ENCODE measurements at regions not wholly inside any gene's neighbourhood (a gene's known extent, or its start where the extent isn't known, plus 50 kb on each side); places are given as distances from the start of the nearest gene placed in this dataset.

DNA sequence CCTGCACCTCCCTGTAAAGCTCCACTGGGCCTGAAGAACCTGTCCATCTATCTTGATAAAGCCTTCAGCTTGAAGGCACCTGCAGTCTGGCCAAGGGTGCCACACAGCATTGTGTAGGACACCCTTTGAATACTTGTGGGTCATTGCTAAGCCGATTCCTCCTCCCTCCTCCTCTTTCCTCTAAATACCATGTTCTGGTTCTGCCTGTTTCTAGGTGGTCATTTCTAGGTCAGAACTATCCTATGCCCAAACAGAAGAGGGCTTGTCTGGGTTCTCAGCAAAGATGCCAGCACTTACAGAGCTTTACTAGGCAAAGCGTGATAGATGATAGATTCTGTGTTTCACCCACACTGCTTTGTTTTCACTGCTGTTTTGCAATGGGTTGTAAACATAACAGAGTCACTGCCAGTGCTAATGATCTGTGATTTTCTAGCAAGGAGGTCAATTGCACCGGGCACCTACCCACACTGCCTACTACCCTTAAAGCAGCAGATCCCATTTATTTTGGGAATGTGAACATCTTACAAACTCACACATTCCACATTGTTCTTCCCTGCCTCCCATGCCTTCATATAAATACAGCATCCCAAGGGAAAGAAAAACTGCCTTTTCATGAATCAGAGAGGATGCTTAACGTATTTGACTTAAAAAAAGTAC lies 279.1 kb upstream of the PITRM1 start:
- no peak for DNase-seq

DNA sequence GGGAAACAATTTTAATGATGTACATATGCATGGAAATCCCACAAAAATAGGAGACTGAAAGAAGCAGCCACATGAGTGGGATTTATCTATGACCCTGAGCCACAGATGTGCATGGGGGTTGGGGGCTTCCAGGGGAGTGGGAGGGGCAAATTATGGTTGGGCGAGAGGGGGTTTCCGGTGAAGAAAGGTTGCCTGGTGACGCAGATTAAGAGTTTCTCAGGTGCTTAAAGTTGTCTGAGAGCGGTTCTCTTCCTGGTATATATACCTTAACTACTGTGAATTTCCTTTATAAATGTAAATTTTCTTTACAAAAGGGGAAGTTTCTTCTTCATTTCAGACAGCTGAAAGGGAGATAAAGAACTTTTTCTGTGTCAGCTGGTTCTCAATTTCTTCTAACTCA lies 273.6 kb upstream of the PITRM1 start:
- no peak for DNase-seq

DNA sequence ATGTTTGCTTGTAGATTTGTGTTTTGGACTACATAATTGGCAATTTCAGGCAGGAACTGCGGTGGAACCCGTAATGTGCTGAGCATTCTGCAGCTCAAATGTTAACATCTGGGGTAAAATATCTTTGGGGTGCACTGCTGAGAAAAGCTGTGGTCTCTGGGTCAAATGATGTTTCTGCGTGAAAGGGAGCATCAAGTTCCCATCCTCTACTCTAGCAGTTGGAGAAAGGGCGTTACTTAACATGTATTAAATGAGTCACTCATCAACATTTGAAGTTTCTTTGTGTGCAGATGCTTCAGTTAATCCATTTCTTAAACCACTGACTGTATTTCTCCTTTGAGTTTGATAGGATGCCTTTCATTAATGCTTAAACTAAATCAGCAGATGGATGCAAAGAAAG lies 273.1 kb upstream of the PITRM1 start:
- DNase-seq, result no peak

DNA sequence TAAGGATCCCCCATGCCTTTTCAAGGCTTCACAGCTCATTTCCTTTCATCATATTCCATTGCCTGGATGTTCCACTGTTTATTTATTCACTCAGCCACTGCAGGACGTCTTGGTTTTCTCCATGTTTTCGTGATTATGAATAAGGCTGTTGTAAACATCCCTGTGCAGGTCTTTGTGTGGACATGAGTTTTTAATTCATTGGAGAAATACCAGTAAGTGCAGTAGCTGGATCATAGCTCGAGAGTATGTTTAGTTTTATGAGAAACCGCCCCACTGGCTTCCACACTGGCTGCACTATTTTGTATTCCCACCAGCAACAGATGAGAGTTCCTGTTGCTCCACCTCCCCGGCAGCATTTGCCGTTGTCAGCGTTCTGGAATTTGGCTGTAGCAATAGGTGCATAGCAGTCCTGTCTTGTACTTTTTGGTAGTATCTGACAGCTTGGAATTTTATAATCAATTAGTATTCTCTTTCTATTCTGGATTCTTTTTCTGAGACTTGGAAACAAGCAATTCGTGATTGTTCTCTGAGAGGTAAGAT lies 269.9 kb upstream of the PITRM1 start:
- no peak for DNase-seq

DNA sequence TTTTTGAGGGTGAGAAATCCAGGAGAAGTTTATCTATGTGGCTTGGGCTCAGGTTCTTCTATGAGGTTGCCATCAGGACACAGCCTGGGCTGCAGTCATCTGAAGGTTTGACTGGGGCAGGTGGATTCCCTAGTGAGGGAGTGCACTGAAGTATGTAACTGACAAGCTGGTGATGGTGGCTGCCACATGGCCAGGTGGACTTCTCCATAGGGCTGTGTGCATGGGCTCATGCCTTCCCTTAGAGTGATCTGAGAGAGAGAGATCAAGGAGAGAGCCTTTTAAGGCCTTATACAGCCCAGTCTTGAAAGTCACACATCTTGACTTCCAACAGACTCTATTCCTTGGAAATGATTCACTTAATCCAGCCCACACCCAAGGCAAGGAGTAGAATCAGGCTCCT lies 266.6 kb upstream of the PITRM1 start:
- no peak for DNase-seq

DNA sequence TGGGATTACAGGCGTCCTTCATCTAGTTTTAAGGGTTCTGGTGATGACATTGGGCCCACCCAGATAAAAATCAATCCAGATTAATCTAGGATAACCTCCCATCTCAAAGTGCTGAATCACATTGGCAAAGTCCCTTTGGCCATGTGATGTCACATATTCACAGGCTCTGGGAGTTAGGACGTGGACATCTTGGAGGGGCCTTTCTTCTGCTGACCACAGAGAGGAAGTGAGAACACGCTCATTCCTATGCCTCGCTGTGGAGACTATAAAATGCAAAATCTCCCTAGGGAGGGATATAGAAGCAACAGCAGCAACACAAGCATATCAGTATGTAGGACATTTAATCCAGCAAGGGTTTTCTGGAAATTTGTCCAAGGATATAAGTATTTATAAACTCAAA lies 266.0 kb upstream of the PITRM1 start:
- DNase-seq, result no peak

DNA sequence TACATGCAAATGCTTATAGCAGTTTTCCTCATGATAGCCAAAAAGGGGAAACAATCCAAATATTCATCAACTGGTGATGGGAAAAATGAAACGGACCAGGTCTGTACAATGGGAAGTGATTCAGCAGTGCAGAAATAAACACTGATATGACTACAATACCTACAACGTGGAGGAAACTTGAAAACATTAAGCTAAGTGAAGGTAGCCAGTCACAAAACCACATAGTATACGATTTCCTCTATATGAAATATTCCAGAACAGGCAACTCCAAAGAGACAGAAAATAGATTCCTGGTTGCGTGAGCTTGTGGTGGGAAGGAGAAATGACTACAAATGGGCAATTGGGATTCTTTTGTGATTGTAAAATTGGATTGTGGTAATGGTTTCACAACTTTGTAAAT lies 263.1 kb upstream of the PITRM1 start:
- no peak for DNase-seq

DNA sequence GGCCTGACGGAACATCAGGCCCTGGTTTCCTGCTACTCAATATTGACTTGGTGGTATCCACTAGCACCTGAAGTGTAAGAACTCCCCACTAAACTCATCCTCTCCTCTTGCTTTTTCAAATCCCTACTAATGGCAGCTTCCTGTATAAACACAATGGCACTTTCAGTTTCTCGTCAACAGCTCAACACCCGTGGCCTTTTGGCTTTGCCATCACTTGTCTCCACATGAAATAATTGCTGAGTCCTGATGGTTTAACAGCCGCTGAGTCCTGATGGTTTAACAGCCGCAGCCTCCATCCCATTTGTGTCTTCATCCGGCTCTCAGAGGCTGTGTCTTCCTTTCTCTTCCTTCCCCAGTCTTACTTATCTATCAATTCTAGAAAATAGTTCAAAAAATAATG lies 261.4 kb upstream of the PITRM1 start:
- DNase-seq, result no peak

DNA sequence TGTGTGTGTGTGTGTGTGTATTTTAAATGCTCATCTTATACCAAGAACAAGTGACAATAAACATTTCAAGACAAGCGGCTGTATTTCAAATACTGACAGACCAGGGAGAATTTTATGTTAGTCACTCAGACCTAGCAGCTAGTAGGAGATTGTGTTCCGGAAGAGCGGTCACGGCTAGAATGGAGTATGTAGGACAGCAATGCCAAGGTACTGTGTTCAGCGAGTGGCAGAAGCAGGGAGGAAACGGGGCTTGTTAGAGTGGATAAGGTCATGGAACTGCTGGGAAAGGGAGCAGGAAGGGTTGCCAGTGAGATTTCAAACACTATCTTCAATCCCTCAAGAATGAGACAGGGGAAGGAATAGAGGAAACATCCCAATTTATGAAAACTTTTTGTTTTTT lies 260.5 kb upstream of the PITRM1 start:
- DNase-seq, result no peak

DNA sequence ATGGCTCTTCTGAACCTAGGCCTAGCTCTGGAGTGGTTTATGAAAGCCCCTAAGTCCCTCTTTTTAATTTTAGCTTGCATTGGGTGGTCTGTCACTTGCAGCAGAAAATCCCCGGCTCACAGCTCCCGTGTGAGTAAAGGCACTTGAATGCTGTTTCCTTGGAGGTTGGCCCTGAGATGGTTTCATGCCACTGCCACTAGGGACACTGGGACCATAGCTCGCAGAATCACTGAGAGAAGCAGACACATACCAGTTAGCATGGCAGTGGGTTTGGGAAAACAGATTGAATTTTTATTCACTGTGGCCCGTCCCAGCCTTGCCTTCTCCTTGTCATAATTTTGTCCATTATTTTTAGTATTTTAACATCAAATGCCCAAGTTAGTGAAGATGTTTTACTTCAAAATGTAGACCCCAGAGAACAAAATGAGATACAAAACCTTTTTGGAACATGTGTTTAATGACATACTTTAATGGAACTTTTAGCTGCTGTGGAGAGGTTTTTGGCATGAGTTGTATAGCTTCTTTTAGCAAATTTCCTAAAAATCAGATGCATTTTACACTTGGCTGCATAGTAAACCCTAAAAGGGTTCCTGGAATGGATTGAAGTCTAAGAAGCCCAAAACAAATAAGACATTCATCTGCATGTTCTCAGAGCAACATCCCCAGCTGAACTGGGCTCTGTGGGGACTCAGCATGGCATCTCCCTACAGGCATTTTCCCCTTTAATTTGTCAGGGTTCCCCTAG lies 259.7 kb upstream of the PITRM1 start:
- DNase-seq, result no peak

DNA sequence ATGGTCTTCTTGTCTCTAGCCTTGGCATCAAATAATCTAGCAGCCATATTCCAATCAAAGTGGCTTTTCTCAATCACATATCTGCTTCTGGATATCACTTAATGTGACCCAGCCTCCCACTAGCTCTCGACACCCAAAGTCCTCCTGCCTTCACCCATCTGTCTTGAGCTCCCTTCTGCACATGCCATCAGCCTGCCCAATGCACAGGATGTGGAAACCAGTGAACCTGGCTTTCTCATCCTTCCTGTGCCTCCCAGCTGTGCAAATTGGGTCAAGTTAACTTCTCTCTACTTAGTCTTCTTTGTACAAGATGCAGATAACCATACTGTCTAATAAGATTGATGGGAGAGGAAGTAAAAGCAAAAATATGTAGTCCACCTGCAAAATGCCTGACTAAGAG lies 257.9 kb upstream of the PITRM1 start:
- no peak for DNase-seq

DNA sequence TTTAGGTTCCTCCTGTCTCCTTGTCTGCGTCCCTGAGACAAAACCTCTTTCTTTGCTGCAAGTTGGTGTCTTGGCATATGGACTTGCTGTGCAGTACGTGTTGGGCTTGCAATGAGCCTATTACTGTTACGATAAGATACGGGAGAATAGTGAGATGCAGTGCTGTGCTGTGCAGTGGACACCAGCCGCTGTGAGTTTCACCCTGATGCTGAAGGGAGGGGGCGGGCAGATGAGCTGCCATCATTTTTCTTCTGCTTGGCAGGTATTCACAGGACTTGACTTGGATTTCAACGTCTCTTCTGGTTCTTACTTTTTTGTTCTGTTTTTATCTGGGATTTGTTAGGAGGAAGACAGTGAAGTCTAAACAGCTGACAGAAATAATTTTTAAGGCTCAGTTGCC lies 257.1 kb upstream of the PITRM1 start:
- DNase-seq, result no peak

DNA sequence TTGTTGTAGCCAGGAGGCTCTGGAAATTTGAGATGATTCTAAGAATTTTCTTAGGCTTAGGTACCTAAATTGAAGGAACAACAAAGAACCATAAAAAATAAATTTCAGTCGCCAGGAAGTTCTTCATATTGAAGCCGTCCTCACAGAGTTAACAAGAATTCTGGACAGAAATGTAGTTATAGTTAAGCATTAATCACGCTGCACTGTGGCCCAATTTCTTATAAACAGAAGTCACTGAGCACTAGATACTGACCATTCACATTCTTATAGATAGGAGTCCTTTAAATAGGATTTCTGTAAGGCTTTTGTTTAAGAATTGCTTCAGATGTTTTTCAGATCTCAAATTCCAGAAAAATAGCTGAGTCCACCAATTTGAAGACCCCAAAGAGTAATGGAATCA lies 256.2 kb upstream of the PITRM1 start:
- DNase-seq, result no peak

DNA sequence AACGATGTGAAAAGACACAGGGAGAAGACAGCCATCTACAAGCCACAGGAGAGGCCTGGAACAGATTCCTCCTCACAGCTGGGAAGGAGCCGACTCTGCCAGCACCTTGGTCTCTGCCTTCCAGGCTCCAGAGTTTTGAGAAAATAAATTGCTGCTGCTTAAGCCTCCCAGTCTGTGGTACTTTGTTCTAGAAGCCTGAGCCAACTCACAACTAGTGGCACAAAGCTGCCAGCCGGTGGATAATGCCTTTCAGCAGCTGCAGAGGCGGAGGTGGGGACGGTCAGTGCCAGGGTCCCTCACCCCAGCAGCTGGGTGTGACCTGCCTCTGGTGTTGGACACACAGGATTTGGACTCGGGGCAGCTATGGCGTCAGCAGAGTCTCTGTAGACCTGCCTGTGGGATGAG lies 255.4 kb upstream of the PITRM1 start:
- DNase-seq, result no peak

DNA sequence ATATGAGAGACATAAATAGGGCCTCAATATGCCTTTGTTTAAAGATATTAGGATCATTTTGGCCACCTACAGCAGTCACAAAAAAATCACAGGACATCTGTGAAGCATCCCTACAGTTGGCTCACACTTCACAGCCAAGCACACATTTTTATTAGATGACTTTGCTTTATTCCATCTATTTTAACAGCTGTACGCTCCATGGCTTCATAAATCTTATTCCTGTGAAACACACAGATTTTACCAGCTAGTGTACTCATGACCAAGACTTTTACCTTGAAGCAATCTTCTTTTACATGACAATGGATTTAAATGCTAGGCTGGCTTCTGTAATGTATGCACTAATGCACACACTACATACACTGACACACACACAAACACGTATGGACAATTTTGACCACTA lies 254.8 kb upstream of the PITRM1 start:
- no peak for DNase-seq

DNA sequence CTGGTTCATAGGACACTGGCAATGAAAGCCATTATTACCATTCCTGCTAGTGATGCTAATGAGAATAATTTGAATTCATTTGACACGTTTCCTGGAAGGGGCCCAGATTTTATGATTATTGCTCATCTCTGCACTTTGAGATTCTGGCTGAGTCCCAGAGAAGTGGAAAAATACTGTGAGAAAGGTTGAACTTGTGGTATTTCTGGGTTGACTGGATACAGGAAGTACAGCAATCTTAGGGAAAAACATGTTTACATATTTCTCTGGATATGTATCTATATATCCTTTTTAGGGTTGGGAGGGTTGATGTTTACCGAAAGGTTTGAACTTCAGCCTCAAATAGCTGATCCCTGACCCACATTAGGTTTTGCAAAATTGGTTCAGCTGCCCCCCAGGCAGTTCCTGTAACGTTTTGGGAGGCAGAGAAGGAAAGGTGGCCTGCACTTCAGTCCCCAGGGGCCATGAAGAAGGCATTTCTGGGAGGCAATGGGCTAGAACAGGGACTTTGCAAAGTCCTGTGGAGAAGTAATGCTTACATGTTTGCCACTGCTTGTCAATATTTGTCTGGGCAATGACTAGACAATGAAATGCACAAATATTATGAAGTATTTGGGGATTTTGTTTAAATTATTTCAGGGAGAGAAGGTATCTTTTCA lies 253.7 kb upstream of the PITRM1 start:
- no peak for DNase-seq

DNA sequence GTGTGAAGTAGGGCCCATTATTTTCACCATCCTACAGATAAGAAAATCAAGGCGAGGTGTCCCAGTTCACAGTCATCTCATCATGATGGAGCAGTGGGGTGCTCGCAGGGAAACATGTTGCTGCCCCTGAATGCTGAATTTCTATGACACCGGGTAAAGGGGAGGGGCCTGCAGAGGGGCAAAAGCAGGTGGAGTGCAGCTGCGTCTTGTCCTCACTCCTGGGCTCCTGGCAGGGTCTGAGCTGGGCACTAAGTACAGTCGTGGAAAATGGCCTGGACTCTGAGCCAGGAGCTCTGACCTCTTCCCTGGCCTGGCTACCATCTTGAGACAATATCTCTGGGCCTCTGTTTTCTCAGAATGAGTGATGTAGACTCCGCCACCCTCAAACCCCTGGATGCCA lies 253.1 kb upstream of the PITRM1 start:
- DNase-seq, result no peak

DNA sequence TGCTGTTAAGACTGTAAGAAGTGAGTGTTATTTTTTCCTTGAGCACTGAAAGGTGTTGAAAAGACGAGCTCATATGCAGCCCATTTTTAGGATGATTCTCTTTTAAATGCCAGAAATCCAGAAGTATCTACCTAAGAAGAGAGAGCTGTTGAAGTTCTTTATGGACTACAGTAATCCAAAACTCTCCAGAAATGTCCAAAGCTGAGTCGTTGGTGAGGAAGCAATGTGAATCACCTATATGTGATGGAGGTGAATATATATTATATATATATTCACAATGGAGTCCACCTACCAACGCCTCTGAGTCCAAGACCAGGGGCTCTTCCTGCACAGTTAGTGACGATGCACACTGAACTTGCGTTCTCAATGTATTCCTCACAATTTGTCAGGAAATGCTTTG lies 252.7 kb upstream of the PITRM1 start:
- no peak for DNase-seq

DNA sequence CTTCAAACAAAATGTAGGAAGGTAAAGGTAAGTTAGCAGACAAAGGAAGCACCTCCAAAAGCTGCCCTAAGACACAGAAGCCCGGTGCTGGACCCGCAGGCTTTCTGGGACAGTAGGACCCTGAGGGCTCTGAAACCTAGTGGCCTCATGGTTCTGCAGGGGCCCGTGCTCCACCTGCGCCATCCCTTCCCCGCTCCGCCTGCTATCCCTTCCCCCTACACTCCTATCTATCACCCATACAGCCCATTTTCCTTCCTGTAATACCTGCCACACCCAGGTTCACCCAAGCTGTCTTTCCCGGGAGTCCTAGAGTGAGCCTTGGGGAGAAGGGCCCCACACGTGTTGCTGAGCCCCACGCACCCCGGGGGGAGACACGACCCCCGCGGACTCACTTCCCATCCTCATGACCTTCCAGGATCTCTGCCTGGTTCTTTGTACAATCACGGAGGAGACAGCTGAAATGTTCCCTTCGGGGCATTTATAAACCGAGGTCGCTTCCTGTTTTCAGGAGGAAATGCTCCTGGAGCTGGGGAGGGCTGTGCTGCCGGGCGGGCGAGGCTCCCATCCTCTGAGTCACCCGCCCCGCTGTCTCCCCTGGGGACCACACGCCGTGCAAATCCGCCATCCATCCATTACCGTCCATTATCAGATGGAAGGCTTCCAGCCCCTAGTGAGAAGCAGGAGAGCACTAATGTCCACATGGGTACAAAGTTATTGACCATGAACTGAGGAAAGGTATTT lies 251.7 kb upstream of the PITRM1 start:
- no peak for DNase-seq

DNA sequence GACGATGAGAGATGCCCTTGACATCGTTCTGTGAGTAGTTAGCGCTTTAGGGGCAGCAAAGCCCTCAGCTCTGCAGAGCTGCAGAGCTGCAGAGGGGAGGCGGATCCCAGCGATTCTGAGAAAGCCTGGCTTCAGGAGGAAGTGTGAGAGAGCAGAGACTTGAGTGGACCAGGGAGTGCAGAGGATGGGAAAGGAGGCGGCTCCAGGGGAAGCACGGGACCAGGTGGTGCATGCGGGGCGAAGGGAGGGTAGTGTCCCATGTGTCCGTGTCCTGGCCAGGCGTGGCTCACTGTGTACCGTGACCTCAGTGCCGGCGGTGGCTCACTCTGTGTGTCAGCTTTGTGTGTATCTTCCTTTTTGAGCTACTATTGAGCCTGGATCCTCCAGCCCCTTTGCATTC lies 250.8 kb upstream of the PITRM1 start:
- DNase-seq, result no peak

DNA sequence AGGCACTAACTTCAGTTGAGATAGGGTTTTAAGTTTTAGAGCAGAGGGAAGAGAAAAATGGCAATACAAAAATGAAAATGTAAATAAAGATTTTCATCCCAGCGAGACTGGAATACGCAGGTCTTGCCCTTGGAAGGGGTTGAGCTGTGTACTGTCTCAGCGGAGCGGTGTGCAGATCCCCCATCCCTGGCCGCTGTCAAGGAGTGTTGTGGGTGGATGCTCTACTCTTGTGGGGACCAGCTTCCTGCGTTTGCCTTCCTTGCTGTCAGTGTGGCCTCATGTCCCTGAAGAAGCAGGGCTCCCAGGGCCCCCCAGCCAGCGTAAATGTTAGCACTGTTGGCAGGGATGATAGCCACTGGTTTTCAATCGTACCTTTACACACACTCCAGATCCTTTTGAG lies 249.7 kb upstream of the PITRM1 start:
- DNase-seq, result no peak

DNA sequence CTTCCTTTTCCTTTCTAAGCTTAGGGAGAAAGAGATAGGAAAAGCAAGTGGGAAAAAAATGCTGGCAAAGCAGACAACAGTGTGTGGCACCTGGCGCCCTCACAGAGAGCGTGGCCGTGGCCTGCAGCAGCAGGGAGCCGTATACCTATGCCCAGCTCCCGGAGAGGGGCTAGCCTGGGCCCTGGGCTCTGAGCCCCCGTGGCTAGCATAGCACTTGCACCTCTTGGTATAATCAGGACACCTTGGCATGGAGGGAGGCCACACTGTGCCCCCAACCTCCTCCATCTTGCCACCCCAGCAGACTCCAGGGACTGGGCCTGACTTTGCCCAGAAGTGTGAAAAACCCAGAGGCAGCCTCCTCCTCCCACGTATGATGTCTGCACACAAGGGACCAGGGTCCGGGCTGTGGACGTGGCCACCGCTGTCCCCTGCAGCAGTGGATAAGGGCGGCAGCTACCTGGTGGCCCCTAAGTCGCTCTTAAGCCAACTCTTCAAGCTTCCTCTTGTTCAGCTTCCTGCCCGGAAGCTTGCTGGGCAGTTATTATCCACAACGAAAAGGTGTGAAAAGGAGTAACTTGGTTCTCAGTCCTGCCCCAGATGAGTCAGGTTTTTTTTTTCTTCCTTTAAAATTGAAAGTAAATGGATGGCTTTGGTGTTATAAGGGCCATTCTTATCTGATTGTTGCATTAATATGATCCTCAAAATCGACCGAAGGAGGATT lies 249.1 kb upstream of the PITRM1 start:
- DNase-seq, result no peak
